DMS 273 (cell line): ENCODE measurements at regions not wholly inside any gene's neighbourhood (a gene's known extent, or its start where the extent isn't known, plus 50 kb on each side); places are given as distances from the start of the nearest gene placed in this dataset.
A peak's percentile ranks its signal among the peaks of the same experiment; 100 is the strongest.

ENCODE experiments used
- DNase-seq: peaks from one replicate; lab custom pipeline; 2025; ENCODE audit not compliant: unreplicated experiment; lab: John Stamatoyannopoulos, UW

- no peak for DNase-seq
Observed at GRCh38 chr6:166728884-166729530, 102.0 kb upstream of the RPS6KA2 start.

- no peak for DNase-seq
Observed at GRCh38 chr6:166726201-166726600, 99.2 kb upstream of the RPS6KA2 start.

GRCh38 chr6:166725571-166725970 lies 98.5 kb upstream of the RPS6KA2 start:
- no peak for DNase-seq

- DNase-seq, result no peak
Observed at GRCh38 chr6:166724576-166724975, 97.5 kb upstream of the RPS6KA2 start.

- DNase-seq, result no peak
Observed at GRCh38 chr6:166722785-166723184, 95.7 kb upstream of the RPS6KA2 start.

- DNase-seq, result no peak
Observed at GRCh38 chr6:166721576-166721975, 94.5 kb upstream of the RPS6KA2 start.

GRCh38 chr6:166720856-166721255 lies 93.8 kb upstream of the RPS6KA2 start:
- no peak for DNase-seq

GRCh38 chr6:166719019-166719418 lies 92.0 kb upstream of the RPS6KA2 start:
- DNase-seq, result no peak

- no peak for DNase-seq
Observed at GRCh38 chr6:166718516-166718915, 91.5 kb upstream of the RPS6KA2 start.

- no peak for DNase-seq
Observed at GRCh38 chr6:166716910-166717617, 90.0 kb upstream of the RPS6KA2 start.

GRCh38 chr6:166715992-166716391 lies 88.9 kb upstream of the RPS6KA2 start:
- DNase-seq, result no peak

- DNase-seq, result no peak
Observed at GRCh38 chr6:166715065-166715464, 88.0 kb upstream of the RPS6KA2 start.

- DNase-seq, result no peak
Observed at GRCh38 chr6:166714581-166714980, 87.5 kb upstream of the RPS6KA2 start.

- DNase-seq, result no peak
Observed at GRCh38 chr6:166714187-166714510, 87.1 kb upstream of the RPS6KA2 start.

- no peak for DNase-seq
Observed at GRCh38 chr6:166713434-166714186, 86.6 kb upstream of the RPS6KA2 start.

- no peak for DNase-seq
Observed at GRCh38 chr6:166712286-166713228, 85.5 kb upstream of the RPS6KA2 start.

GRCh38 chr6:166710084-166710483 lies 83.0 kb upstream of the RPS6KA2 start:
- no peak for DNase-seq

- DNase-seq, result no peak
Observed at GRCh38 chr6:166708460-166708859, 81.4 kb upstream of the RPS6KA2 start.

GRCh38 chr6:166707045-166707444 lies 80.0 kb upstream of the RPS6KA2 start:
- DNase-seq, result peak; percentile 11

GRCh38 chr6:166705069-166705468 lies 78.0 kb upstream of the RPS6KA2 start:
- DNase-seq, result no peak

- no peak for DNase-seq
Observed at GRCh38 chr6:166704171-166704570, 77.1 kb upstream of the RPS6KA2 start.
